ENCODE measurements at regions not wholly inside any gene's neighbourhood (a gene's known extent, or its start where the extent isn't known, plus 50 kb on each side); places are given as distances from the start of the nearest gene placed in this dataset.

DNA sequence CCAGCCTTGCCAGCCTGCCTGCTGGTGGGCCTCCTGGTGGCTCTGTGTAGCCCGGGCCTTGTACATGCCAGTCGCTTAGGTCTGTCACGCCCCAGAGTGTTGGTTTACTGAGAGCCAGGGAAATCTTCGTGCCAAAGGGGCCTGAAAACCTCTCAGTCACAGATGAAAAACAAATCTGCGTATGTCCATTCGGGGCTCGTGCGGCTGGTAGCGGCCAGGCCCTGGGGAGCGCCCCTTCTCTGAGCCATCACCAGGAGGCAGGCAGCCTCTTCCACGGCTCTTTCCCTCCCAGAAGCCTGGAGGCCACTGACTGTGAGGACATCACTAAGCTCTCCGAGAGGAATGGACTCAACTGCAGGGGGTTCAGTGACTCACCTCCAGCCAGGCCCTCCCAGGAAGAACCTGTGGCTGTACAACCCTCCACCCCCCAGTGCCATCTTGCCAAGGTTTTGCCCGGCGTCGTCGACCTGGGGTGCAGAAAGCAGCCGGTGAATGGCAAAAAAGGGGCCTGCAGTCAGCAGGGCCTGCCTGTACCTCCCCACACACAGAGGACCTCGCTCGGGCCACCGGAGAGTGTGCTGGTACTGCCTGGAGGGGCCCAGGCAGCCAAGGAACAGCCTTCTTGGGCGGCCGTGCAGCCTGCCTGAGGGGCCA lies 162.2 kb downstream of the BCOR start:
- TF ChIP-seq, protein P1, sequence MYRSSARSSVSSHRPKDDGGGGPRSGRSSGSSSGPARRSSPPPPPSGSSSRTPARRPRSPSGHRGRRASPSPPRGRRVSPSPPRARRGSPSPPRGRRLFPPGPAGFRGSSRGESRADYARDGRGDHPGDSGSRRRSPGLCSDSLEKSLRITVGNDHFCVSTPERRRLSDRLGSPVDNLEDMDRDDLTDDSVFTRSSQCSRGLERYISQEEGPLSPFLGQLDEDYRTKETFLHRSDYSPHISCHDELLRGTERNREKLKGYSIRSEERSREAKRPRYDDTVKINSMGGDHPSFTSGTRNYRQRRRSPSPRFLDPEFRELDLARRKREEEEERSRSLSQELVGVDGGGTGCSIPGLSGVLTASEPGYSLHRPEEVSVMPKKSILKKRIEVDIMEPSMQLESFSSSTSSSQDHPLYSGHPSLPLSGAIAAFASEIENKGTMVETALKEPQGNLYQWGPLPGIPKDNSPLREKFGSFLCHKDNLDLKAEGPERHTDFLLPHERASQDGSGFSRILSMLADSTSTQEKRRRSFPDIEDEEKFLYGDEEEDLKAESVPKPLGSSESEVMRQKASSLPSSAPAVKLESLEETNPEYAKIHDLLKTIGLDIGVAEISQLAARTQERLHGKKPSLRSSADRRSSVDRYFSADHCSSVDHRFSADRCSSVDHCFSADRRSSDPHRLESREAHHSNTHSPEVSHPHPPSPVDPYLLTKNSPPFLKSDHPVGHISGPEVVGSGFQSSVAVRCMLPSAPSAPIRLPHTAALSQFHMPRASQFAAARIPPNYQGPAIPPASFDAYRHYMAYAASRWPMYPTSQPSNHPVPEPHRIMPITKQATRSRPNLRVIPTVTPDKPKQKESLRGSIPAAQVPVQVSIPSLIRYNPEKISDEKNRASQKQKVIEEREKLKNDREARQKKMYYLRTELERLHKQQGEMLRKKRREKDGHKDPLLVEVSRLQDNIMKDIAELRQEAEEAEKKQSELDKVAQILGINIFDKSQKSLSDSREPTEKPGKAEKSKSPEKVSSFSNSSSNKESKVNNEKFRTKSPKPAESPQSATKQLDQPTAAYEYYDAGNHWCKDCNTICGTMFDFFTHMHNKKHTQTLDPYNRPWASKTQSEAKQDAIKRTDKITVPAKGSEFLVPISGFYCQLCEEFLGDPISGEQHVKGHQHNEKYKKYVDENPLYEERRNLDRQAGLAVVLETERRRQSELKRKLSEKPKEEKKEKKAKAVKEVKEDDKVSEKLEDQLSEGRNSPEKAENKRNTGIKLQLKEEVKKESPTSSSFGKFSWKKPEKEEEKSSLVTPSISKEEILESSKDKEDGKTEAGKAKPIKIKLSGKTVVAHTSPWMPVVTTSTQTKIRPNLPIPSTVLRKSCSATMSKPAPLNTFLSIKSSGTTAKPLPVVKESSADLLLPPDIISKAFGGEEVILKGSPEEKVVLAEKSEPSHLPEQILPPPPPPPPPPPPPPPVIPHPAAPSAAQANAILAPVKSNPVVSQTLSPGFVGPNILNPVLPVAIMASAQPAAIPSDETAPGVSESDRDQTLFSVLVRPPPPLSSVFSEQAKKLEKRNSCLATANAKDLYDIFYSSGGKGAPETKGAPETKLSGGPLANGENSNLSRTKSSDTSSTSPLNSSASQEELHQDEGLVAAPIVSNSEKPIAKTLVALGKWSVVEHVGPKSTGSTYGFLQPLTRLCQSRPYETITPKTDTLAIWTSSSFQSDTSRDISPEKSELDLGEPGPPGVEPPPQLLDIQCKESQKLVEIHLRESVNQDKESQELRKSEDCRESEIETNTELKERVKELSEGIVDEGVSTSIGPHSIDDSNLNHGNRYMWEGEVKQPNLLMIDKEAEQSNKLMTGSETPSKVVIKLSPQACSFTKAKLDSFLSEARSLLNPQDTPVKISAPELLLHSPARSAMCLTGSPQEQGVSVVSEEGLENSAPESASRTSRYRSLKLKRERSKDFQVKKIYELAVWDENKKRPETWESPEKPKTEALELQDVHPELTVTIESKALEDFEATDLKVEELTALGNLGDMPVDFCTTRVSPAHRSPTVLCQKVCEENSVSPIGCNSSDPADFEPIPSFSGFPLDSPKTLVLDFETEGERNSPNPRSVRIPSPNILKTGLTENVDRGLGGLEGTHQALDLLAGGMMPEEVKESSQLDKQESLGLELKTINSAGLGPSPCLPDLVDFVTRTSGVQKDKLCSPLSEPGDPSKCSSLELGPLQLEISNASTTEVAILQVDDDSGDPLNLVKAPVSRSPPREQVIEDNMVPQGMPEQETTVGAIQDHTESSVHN (IDR thresholded peaks at IDR 0.05; ENCODE audit: borderline replicate concordance in 1 of 2, low read depth in 1 of 2), result no peak
- TF ChIP-seq CCAR2 (IDR thresholded peaks at IDR 0.05; ENCODE audit: low read depth, low read length) (no peak), NRF1 (conservative IDR thresholded peaks at IDR 0.05 in 1 of 2, IDR thresholded peaks at IDR 0.05 in 1 of 2) (no peak)
- TF ChIP-seq, protein P2, sequence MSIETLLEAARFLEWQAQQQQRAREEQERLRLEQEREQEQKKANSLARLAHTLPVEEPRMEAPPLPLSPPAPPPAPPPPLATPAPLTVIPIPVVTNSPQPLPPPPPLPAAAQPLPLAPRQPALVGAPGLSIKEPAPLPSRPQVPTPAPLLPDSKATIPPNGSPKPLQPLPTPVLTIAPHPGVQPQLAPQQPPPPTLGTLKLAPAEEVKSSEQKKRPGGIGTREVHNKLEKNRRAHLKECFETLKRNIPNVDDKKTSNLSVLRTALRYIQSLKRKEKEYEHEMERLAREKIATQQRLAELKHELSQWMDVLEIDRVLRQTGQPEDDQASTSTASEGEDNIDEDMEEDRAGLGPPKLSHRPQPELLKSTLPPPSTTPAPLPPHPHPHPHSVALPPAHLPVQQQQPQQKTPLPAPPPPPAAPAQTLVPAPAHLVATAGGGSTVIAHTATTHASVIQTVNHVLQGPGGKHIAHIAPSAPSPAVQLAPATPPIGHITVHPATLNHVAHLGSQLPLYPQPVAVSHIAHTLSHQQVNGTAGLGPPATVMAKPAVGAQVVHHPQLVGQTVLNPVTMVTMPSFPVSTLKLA (conservative IDR thresholded peaks at IDR 0.05), result no peak
